DND-41 (cell line): ENCODE measurements at regions not wholly inside any gene's neighbourhood (a gene's known extent, or its start where the extent isn't known, plus 50 kb on each side); places are given as distances from the start of the nearest gene placed in this dataset.
A peak's percentile ranks its signal among the peaks of the same experiment; 100 is the strongest.

Experiments used
- ATAC-seq: fragments of 200-7000 bp; cut with Tn5 transposase; 3 replicates; pipeline ENCODE4 v1.9.1; 2021; ENCODE audit warnings: low read depth; ENCODE audit not compliant: insufficient read depth
- DNase-seq: peaks from one replicate; pipeline ENCODE4 v3.0.0-alpha.2; 2020
- H2AFZ ChIP-seq: 2 replicates; pipeline ENCODE4 v1.6.0; 2012; ENCODE audit warnings: low read depth, low read length
- H3K27ac ChIP-seq: 2 replicates; pipeline ENCODE4 v1.5.1; 2012; ENCODE audit warnings: low read length, inconsistent platforms
- H3K27me3 ChIP-seq: fragments of 200-600 bp; sonication (generic); 2 replicates; pipeline ENCODE4 v1.6.0; 2012; ENCODE audit warnings: low read length, mild to moderate bottlenecking, inconsistent platforms; ENCODE audit not compliant: insufficient read depth, poor library complexity
- H3K36me3 ChIP-seq: 2 replicates; pipeline ENCODE4 v1.5.1; 2012; ENCODE audit warnings: low read length, inconsistent platforms; ENCODE audit not compliant: insufficient read depth
- H3K4me1 ChIP-seq: 2 replicates; pipeline ENCODE4 v1.5.1; 2012; ENCODE audit warnings: mild to moderate bottlenecking, low read length; ENCODE audit not compliant: insufficient read depth
- H3K4me2 ChIP-seq: 2 replicates; pipeline ENCODE4 v1.6.0; 2012; ENCODE audit warnings: mild to moderate bottlenecking, moderate library complexity, low read length, inconsistent platforms; ENCODE audit not compliant: insufficient read depth
- H3K4me3 ChIP-seq, 2 experiments: fragments of 200-600 bp in 1 of 2; shearing (Covaris generic) in 1 of 2; 2 replicates each; pipeline ENCODE4 v1.5.1; 2012 to 2016; ENCODE audit warnings: inconsistent platforms in 2 of 2, low read length in 2 of 2, mild to moderate bottlenecking in 2 of 2, low read depth in 1 of 2, moderate library complexity in 1 of 2
- H3K79me2 ChIP-seq: 2 replicates; pipeline ENCODE4 v1.6.0; 2012; ENCODE audit warnings: low read length, inconsistent platforms; ENCODE audit not compliant: insufficient read depth
- H3K9ac ChIP-seq: 2 replicates; pipeline ENCODE4 v1.6.0; 2012; ENCODE audit warnings: low read depth, mild to moderate bottlenecking, inconsistent platforms, low read length, moderate library complexity
- H3K9me3 ChIP-seq: 2 replicates; pipeline ENCODE4 v1.5.1; 2012; ENCODE audit warnings: low read length, moderate library complexity, mild to moderate bottlenecking, inconsistent platforms; ENCODE audit not compliant: insufficient read depth, severe bottlenecking
- H4K20me1 ChIP-seq: 2 replicates; pipeline ENCODE4 v1.6.0; 2012; ENCODE audit warnings: low read length; ENCODE audit not compliant: insufficient read depth
- EZH2 ChIP-seq: IDR thresholded peaks from 3 replicates; pipeline ENCODE4 v1.6.1; 2012; ENCODE audit warnings: borderline replicate concordance, low read depth, mild to moderate bottlenecking, moderate library complexity, low read length, inconsistent platforms; ENCODE audit not compliant: severe bottlenecking
- TF ChIP-seq, protein P1 (sequence below): IDR thresholded peaks from 2 replicates; pipeline ENCODE4 v1.5.1; 2012; ENCODE audit warnings: borderline replicate concordance, low read length, moderate library complexity, mild to moderate bottlenecking; ENCODE audit not compliant: poor library complexity, severe bottlenecking; ENCODE audit errors: extremely low read depth

DNA sequence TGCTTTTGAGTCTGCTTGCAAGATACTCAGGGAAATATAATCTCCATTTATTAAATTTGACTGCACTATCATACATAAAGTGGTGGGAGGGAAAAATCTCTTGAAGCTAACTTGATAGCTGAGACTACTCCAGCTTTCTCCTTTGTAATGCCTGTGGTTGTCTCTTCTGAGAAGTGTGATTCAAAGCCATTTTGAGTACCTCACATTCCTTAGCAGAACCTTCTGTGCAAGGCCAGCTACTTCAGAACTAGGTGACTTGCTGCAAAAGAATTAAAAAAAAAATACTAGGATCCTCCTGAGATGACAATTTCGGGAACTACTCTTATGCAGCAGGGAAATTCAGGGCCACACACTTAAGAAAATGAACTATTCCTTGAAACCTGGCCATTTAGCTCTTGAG, 294.8 kb downstream of the MDFIC start:
- Histone ChIP-seq H3K27ac (no peak overlapping the region), H3K79me2 (no peaks in the 10 kb centered on the region), H3K36me3 (no peaks in the 10 kb centered on the region), H3K9ac (no peak overlapping the region), H3K27me3 (no peaks in the 10 kb centered on the region), H3K4me1 (peaks cover 10% of the 10 kb centered on the region), H2AFZ (0 out of 2 replicates have a peak overlapping the region, but pooled peaks have one; percentile 19), H4K20me1 (no peaks in the 10 kb centered on the region), H3K9me3 (no peaks in the 10 kb centered on the region), H3K4me3 (no peak overlapping the region), H3K4me2 (no peak overlapping the region)
- DNase-seq (no peak), ATAC-seq (peak; percentile 62)
- TF ChIP-seq EZH2, result no peak
- TF ChIP-seq, protein P1, sequence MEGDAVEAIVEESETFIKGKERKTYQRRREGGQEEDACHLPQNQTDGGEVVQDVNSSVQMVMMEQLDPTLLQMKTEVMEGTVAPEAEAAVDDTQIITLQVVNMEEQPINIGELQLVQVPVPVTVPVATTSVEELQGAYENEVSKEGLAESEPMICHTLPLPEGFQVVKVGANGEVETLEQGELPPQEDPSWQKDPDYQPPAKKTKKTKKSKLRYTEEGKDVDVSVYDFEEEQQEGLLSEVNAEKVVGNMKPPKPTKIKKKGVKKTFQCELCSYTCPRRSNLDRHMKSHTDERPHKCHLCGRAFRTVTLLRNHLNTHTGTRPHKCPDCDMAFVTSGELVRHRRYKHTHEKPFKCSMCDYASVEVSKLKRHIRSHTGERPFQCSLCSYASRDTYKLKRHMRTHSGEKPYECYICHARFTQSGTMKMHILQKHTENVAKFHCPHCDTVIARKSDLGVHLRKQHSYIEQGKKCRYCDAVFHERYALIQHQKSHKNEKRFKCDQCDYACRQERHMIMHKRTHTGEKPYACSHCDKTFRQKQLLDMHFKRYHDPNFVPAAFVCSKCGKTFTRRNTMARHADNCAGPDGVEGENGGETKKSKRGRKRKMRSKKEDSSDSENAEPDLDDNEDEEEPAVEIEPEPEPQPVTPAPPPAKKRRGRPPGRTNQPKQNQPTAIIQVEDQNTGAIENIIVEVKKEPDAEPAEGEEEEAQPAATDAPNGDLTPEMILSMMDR, result no peak

DNA sequence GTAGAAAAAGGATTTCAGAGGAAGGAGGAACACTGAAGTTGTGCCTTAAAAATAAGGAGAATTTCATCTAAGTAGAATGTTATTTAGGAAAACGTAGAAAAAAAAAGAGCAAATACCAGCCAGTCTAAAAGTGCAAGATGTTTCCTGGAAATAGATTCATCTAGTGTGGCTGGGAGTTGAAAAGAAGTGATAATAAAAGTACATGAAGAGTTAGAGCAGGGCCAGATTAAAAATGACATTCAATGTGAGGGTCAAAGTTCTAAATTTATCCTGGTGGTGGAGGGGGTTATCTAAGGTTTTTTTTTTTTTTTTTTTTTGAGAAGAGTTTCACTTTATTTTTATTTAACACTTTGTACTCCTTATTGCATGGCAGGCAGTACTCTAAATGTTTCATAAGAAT, 289.3 kb downstream of the MDFIC start:
- no peak for DNase-seq
- peaks cover 8% of the 10 kb centered on the region for H3K9me3 ChIP-seq
- no peak overlapping the region for H3K27ac ChIP-seq
- no peaks in the 10 kb centered on the region for H3K36me3 ChIP-seq
- H3K4me2 ChIP-seq, result no peak overlapping the region
- H2AFZ ChIP-seq, result no peak overlapping the region
- no peaks in the 10 kb centered on the region for H3K27me3 ChIP-seq
- no peak for ATAC-seq
- no peak for TF ChIP-seq EZH2
- TF ChIP-seq, protein P1, result no peak
- no peak overlapping the region for H3K9ac ChIP-seq
- H3K79me2 ChIP-seq, result no peaks in the 10 kb centered on the region
- no peak overlapping the region for H3K4me3 ChIP-seq
- no peaks in the 10 kb centered on the region for H4K20me1 ChIP-seq
- no peaks in the 10 kb centered on the region; the same call in 1 of the 2 replicates for H3K4me1 ChIP-seq

DNA sequence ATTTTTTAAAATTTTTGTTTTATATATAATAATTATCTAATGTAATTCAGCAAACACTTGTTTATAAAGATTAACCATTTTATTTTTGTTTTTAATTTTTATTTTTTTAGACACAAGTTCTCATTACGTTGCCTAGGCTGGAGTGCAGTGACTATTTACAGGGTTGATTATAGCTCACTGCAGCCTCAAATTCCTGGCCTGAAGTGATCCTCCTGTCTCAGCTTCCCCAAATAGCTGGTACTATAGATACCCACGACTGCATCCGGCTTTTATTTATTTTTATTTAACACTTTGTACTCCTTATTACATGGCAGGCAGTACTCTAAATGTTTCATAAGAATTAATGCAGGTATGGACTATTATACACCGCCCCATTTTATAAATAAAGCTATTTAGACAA, 288.7 kb downstream of the MDFIC start:
- no peaks in the 10 kb centered on the region for H3K36me3 ChIP-seq
- no peaks in the 10 kb centered on the region for H3K27me3 ChIP-seq
- DNase-seq (no peak), ATAC-seq (no peak)
- no peak overlapping the region for H2AFZ ChIP-seq
- TF ChIP-seq EZH2, result no peak
- TF ChIP-seq, protein P1, result no peak
- H4K20me1 ChIP-seq, result no peaks in the 10 kb centered on the region
- no peaks in the 10 kb centered on the region for H3K4me1 ChIP-seq
- H3K9ac ChIP-seq, result no peak overlapping the region
- H3K27ac ChIP-seq, result no peak overlapping the region
- H3K4me2 ChIP-seq, result no peak overlapping the region
- no peak overlapping the region for H3K4me3 ChIP-seq
- H3K9me3 ChIP-seq, result peaks cover 14% of the 10 kb centered on the region
- H3K79me2 ChIP-seq, result no peaks in the 10 kb centered on the region
